Fibroblast of pulmonary artery (primary cell): ENCODE measurements at regions not wholly inside any gene's neighbourhood (a gene's known extent, or its start where the extent isn't known, plus 50 kb on each side); places are given as distances from the start of the nearest gene placed in this dataset.

ENCODE experiments used
- DNase-seq: peaks from one replicate; pipeline ENCODE4 v3.0.0-alpha.2; 2010; ENCODE audit warnings: low read depth
- H3K4me3 ChIP-seq: replicated peaks from 2 replicates; pipeline ENCODE4 v1.5.1; 2011; ENCODE audit warnings: low read depth, mild to moderate bottlenecking, control low read depth, low read length, moderate library complexity
- CTCF ChIP-seq: IDR thresholded peaks from 2 replicates; pipeline ENCODE4 v1.5.1; 2011; ENCODE audit warnings: mild to moderate bottlenecking, control low read depth, low read length, inconsistent platforms; ENCODE audit errors: missing control alignments

GRCh38 chr7:46611508-46611907 lies 690.4 kb upstream of the IGFBP3 start:
- DNase-seq: no peak
- no peak for TF ChIP-seq CTCF
- H3K4me3 ChIP-seq: no peak overlapping the region

- no peak for DNase-seq
- H3K4me3 ChIP-seq: no peak overlapping the region
- no peak for TF ChIP-seq CTCF
These were observed 689.7 kb upstream of the IGFBP3 start for GRCh38 chr7:46610746-46611145.

- TF ChIP-seq CTCF: no peak
- H3K4me3 ChIP-seq: no peak overlapping the region
- no peak for DNase-seq
These were observed 686.1 kb upstream of the IGFBP3 start for GRCh38 chr7:46607176-46607575.

- DNase-seq: no peak
- H3K4me3 ChIP-seq: no peak overlapping the region
- TF ChIP-seq CTCF: no peak
These were observed 685.7 kb upstream of the IGFBP3 start for GRCh38 chr7:46606761-46607160.

- no peak for DNase-seq
- no peak overlapping the region for H3K4me3 ChIP-seq
- TF ChIP-seq CTCF: no peak
These were observed 683.2 kb upstream of the IGFBP3 start for GRCh38 chr7:46604241-46604661.

GRCh38 chr7:46603780-46604179 lies 682.7 kb upstream of the IGFBP3 start:
- H3K4me3 ChIP-seq: no peak overlapping the region
- peak; percentile 89 for DNase-seq
- TF ChIP-seq CTCF: no peak

- TF ChIP-seq CTCF: no peak
- no peak for DNase-seq
- H3K4me3 ChIP-seq: no peak overlapping the region
These were observed 682.3 kb upstream of the IGFBP3 start for GRCh38 chr7:46603296-46603752.
